GM12878 (cell line): ENCODE measurements at regions not wholly inside any gene's neighbourhood (a gene's known extent, or its start where the extent isn't known, plus 50 kb on each side); places are given as distances from the start of the nearest gene placed in this dataset.

Source experiments
- ASH2L ChIP-seq: fragments of 300-600, 200-600 bp; sonication (generic); IDR thresholded peaks from 2 replicates; pipeline ENCODE4 v1.6.1; 2017; ENCODE audit warnings: low read depth, mild to moderate bottlenecking, borderline replicate concordance
- BACH1 ChIP-seq: fragments of 450-650 bp; IDR thresholded peaks from 2 replicates; pipeline ENCODE4 v1.6.1; 2017; ENCODE audit warnings: mild to moderate bottlenecking, borderline replicate concordance
- HDAC6 ChIP-seq: fragments of 200-600 bp; sonication (generic); IDR thresholded peaks from one replicate; pipeline ENCODE4 v1.8.0; 2017; ENCODE audit warnings: antibody characterized with exemption; ENCODE audit not compliant: unreplicated experiment
- MTA2 ChIP-seq: fragments of 450-650 bp; IDR thresholded peaks from 2 replicates; pipeline ENCODE4 v1.6.1; 2016; ENCODE audit warnings: low read depth, mild to moderate bottlenecking, moderate library complexity
- NFXL1 ChIP-seq: fragments of 450-650 bp; IDR thresholded peaks from 2 replicates; pipeline ENCODE4 v1.6.1; 2017; ENCODE audit warnings: antibody characterized with exemption, mild to moderate bottlenecking, borderline replicate concordance
- SMAD5 ChIP-seq: IDR thresholded peaks from 2 replicates; pipeline ENCODE4 v1.6.1; 2016; ENCODE audit warnings: antibody characterized with exemption, low read depth
- ZNF207 ChIP-seq: fragments of 450-650 bp; IDR thresholded peaks from 2 replicates; pipeline ENCODE4 v1.6.1; 2014; ENCODE audit warnings: antibody characterized with exemption, mild to moderate bottlenecking, borderline replicate concordance
- TF ChIP-seq, protein P1 (sequence below): IDR thresholded peaks from 2 replicates; pipeline ENCODE4 v1.6.1; 2011; ENCODE audit warnings: borderline replicate concordance, low read depth, mild to moderate bottlenecking, moderate library complexity, mixed read lengths, low read length; ENCODE audit not compliant: insufficient read depth; ENCODE audit errors: extremely low read length
- TF ChIP-seq, protein P2 (sequence below): fragments of 450-650 bp; IDR thresholded peaks from 2 replicates; pipeline ENCODE4 v1.6.1; 2017; ENCODE audit warnings: antibody characterized with exemption, mild to moderate bottlenecking, moderate library complexity

DNA sequence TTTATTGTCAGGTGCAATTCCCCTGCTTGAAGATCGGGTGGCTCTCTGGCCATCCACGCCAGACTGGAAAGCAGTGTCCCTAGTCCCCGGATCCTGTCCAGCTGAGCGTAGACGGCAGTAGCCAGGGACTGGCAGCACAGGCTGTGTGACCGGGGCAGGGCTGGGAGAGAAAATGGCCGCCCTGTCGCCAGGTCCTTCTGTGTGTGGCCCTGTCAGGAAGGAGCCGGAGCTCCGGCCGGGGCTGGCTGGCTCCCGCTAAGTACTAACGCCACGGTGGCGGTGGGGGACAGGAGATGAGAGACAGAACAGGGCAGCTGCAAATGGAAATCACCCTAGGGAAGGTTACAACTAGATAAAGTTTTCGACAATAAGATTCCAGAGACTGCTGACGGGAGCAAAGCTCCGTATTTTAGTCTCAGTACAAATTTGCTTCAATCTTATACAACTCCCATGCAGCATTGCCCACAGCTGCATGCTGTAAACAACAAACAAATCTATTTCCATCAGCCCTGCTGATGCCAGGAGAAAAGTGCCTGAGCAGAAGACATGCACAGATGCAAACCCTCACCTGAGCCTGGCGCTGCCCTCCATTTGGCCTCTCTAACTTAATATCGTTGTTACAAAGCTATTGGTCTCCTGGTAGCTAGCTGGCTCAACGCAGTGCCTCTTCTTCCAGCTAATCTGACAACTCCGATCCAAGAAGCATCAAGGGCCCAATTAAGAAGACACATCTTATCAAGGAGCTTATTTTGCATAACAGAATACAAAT lies 253.0 kb downstream of the TSHZ3 start (continued):
- TF ChIP-seq ASH2L (no peak), ZNF207 (no peak), HDAC6 (no peak), SMAD5 (no peak), MTA2 (no peak), BACH1 (no peak), NFXL1 (no peak)
- TF ChIP-seq, protein P1, sequence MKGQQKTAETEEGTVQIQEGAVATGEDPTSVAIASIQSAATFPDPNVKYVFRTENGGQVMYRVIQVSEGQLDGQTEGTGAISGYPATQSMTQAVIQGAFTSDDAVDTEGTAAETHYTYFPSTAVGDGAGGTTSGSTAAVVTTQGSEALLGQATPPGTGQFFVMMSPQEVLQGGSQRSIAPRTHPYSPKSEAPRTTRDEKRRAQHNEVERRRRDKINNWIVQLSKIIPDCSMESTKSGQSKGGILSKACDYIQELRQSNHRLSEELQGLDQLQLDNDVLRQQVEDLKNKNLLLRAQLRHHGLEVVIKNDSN: no peak
- TF ChIP-seq, protein P2, sequence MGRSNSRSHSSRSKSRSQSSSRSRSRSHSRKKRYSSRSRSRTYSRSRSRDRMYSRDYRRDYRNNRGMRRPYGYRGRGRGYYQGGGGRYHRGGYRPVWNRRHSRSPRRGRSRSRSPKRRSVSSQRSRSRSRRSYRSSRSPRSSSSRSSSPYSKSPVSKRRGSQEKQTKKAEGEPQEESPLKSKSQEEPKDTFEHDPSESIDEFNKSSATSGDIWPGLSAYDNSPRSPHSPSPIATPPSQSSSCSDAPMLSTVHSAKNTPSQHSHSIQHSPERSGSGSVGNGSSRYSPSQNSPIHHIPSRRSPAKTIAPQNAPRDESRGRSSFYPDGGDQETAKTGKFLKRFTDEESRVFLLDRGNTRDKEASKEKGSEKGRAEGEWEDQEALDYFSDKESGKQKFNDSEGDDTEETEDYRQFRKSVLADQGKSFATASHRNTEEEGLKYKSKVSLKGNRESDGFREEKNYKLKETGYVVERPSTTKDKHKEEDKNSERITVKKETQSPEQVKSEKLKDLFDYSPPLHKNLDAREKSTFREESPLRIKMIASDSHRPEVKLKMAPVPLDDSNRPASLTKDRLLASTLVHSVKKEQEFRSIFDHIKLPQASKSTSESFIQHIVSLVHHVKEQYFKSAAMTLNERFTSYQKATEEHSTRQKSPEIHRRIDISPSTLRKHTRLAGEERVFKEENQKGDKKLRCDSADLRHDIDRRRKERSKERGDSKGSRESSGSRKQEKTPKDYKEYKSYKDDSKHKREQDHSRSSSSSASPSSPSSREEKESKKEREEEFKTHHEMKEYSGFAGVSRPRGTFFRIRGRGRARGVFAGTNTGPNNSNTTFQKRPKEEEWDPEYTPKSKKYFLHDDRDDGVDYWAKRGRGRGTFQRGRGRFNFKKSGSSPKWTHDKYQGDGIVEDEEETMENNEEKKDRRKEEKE: no peak
